ENCODE measurements at regions not wholly inside any gene's neighbourhood (a gene's known extent, or its start where the extent isn't known, plus 50 kb on each side); places are given as distances from the start of the nearest gene placed in this dataset.

DNA sequence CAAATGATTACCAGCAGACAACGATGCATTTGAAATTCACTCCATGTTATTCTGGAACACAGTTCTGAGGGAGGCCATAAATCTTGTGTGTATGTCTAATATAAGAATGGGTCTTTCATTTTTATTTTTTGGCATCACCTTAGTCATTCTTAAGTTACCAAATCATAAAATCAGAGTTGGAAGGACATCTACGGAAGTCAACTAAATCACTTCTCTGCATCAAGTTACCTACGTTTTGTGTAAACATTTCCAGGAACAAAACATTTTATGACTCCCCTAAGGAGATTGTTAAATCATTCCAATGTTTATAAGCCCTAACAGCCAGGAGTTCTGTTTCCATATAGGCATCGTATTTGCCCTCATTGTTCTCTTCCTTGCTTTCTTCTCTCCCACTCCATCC lies 378.2 kb downstream of the FAM170A start:
- DNase-seq (ENCODE audit: low read depth): no peak

DNA sequence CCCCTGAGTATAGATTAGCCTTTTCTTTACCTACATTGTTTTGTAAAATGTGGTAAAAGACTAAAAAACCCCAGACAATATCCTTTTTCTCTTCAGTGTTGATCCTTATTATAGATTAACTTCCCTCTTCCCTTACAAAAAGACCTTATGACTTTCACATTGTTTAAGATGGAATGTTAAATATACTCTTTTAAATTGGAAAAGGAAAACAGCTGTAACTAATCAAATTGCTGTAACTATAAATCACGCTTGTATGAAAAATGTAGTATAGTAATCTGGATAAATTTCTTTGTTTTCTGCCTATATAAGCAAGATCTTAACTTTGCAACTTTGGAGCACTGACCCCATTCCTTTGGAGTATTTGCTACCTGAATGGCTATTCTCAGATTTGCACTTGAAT lies 383.1 kb downstream of the FAM170A start:
- no peak for DNase-seq (ENCODE audit: low read depth)

DNA sequence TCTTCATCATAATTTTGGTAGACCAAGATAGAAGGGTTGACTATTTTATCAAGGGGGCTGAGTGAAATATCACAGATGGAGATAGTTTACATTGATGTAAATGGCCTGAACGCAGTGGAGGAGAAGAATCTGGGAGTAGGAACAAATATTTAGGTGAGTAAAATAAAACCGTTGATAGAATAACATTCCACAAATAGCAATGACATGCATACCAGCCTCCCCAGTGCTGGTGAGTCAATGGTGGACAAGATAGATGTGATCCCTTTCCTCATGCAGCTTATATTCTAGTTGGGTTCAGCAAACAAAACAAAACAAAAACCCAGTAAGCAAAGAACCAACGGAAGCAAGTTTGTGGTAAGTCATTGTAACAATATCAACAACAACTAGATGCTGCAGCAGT lies 385.2 kb downstream of the FAM170A start:
- DNase-seq (ENCODE audit: low read depth): peak; percentile 27

DNA sequence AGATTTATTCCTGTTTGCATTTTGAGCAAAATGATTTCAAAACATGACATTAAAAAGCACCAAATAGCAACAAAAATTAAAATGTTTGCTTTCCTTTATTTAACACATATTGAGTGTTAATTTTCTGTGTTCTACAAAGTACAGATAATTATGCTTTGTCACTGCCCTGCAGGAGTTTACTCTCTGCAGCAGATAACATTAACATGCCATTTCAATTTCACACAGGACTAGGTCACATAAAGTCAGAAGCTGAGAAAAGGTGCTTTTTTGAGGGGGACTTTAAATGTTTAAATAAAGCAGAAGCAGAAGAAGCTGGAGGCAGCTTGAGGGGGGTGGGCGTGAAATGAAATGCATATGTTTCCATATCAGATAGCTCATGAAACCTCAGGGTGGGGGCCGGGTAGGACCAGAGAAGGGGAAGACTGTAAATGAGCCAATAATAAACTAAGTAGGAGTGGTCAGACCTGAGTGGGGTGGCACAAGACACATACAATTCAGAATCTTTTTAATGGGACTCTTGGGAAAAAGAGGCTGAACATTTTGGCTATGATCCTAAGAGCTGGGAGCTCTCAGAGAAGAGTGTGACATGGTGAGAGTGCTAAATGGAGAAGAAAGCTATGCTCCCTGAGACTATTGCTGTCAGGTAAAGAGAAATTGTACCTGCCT lies 387.5 kb downstream of the FAM170A start:
- DNase-seq (ENCODE audit: low read depth): no peak

DNA sequence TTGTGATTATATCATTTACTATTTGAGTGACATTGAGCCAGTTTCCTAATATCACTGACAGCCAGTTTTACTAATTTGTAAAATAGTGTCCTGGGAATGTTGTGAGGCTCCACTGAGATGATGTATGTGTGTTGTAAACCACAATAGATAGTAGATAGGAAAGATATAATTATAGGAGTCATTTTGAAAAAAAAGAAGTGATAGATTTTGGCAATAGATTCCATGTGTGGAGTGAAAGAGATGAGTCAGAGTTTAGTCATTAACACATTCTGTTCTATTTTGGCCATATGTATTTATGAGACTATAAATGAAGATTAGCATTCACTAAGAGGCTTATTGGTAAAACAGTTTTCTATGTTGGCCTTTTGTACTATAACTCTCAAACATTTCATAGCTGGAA lies 388.2 kb downstream of the FAM170A start:
- peak; percentile 55 for DNase-seq (ENCODE audit: low read depth)

DNA sequence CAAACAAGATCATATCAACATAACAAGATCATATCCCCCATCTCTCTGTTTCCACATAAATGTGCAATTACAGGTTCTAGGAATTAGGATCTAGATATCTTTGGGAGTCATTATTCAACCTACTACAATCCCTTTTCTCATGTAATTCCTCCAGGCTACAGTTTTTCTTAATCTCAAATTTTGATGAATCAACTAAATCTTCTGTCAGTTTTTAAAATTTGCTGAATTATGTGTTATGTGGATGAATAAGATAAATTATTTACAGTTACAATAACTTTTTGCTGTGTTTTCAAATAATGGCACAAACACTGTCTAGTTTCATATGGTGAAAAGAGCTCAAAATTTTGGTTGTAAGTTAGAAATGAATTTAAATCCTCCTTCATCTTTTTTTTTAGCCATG lies 405.8 kb downstream of the FAM170A start:
- DNase-seq (ENCODE audit: low read depth): no peak

DNA sequence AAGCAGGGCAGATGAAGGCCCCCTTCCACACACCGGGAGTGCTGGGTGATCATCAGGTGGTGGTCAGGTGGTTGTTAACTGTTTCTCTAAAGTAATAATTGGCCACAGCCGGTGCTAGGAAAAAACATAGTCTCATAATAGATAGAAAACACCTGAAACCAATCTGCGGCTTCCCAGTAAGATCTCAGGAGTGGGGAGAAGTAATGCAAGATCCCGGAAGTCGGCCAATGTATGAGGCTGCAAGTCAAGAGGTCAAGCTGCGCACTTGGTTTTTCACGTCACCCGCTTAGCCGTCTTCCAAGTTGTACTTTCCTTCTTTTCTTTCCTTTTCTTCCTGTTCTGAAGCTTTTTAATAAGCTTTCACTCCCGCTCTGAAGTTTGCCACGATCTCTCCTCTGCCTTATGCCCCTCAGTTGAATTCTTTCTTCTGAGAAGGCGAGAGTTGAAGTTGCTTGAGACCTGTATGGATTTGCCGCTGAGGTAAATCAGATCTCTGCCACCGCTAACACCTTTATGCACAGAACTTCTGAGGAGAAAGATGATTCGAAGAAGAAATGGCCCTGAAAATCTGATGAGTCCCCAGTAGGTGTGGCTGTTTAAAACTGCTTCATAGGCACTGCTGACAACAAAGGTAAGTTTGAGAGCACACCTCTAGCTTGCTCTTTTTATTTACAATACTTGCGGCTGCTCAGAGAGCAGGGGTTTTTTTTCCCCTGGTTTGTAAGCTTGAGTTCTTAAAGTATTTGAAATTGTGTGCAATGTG lies 406.6 kb downstream of the FAM170A start:
- DNase-seq (ENCODE audit: low read depth): no peak

DNA sequence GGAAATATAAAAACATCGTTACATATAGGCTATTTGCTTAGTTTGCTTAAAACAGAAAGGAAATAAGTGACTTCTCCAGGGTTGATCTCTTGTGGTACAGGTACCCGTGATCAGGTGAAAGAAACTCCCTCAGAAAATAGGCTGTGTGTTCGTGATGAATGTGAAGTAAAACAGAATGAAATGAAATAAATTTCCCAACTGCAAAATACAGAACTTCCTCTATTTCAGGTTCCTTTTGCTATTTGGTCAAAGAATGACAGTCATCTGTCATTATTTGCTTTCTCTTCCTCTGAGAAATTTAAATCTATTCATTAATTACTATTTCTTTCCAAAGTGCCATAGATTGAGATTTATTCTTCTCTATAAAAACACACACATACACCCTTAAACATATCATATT lies 408.1 kb downstream of the FAM170A start:
- no peak for DNase-seq (ENCODE audit: low read depth)

DNA sequence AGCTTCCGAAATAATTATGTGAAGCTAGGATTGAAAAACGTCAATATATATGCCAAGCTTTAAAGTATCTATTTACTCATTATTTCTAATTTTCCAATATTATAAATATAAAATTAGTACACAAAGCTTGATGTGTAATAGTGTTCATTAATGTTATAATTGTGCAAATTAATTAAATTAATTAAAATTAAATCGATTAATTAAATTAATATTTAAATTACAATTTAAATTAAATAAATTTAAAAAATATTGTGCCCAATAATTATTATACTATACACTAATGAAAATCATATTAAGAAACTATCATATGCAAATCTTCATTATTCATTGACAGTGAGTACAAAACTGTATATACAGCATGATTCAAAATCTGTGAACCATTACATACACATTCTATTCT lies 409.8 kb downstream of the FAM170A start:
- no peak for DNase-seq (ENCODE audit: low read depth)

DNA sequence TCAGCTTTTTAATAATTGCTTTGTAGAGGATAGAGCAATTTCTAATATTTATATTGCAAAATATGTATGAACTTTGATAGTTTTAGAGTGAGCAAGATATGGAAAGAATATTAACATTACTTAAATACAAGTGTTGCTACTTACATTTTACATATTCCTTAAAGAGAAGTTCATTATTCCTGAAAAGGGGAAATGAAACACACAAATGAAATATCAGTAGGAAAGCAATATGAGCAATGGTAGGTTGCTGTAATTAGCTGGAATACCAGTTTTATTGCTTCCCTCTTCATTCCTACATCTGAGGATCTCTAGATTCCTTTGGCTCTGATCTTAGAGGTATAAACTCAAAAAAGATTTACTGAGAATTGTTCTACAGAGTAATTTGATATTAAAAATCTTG lies 414.1 kb downstream of the FAM170A start:
- DNase-seq (ENCODE audit: low read depth): no peak

DNA sequence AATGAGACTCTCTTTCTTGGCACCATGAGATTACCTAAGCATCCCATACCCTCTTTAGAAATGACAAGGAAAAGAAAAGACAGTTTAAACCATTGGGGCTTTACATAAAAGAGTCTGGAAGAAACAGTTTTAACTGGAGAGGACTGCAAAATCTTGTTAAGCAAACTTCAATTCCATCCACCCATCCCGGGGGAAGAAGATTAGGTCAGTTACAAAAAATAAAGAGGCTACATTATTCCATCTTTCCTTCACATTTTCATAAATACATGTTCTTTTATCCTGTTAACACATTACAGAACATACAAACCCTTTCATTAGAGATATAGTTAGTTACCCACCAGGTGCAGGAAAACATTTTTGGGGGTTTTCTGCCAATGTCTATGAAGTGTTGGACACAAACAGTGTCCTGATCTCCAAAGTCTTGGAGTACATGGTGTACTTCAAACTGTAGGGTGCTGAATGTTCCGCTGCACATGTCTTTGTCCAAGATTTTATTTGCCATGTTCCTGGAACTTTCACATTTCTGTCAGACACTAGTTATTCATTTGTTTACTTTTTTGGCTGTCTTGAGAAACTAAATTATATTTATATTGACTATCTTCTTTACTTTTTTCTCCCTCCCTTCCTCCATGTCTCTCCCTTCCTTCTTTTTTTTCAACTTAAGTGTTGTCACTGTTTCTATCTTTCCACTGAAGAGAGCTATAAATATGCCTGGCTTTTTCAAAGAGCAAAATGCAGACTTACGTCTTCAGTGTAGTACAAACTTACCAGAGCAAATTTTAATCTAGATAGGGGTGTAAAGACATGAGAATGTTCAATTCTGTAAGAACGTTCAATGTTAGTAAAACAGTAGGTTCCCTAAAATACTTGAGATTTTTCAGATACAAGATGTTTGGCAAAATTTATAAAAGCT lies 410.9 kb upstream of the PRR16 start:
- DNase-seq (ENCODE audit: low read depth): no peak

DNA sequence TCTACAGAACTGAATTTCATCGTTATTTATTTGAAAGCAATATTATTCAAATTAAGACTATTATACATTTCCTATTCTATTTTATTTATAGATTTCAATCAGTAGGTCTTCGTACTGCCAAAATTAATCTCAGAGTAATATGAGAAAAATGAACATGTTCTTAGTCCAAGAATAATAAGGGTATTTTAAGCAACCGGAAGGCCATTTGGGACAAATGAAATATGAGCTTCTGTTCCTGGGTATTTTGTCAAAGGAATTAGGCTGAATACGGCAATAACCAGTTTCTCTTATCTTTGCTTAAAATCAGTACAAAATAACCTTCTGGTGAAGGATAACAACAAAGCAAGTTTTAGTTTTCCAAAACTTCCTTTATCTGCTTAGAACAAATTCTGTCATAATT lies 410.3 kb upstream of the PRR16 start:
- DNase-seq (ENCODE audit: low read depth): peak; percentile 9

DNA sequence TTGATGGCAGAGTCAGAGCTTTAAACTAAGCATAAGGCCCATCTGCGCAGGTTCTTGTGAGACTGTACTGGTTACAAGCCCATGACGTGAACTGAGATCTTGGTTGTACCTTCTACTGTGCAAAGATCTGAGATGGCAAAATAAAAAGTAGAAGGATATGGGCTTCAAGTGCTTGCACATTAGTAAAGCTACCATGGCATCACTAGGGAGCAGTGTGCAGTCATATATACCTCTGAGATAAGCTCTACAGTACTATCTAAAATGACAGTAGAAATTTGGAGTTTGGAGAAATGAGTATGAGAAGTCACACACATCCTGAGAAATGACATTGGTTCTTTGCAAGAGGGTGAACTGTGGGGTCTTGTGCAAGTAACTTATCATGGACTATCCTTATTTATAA lies 408.2 kb upstream of the PRR16 start:
- DNase-seq (ENCODE audit: low read depth): peak; percentile 73

DNA sequence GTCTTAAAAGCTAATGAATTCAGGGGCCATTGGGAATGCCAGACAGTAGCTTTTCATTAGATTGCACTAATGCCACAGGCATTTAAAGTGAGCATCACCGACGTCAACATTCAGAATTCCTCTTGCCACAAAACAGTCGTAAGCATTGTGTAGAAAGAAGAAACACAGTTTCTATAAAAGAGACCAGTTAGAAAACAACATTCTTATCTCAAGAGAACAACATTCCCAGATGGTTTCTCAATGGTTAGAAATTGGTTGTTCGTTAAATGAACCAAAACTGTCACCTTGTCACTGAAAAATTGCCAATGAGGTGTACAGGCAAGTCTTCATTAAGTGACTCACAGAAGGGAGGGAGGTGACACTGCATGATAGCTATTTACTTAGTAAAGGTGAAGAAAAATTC lies 401.6 kb upstream of the PRR16 start:
- DNase-seq (ENCODE audit: low read depth): peak; percentile 82

DNA sequence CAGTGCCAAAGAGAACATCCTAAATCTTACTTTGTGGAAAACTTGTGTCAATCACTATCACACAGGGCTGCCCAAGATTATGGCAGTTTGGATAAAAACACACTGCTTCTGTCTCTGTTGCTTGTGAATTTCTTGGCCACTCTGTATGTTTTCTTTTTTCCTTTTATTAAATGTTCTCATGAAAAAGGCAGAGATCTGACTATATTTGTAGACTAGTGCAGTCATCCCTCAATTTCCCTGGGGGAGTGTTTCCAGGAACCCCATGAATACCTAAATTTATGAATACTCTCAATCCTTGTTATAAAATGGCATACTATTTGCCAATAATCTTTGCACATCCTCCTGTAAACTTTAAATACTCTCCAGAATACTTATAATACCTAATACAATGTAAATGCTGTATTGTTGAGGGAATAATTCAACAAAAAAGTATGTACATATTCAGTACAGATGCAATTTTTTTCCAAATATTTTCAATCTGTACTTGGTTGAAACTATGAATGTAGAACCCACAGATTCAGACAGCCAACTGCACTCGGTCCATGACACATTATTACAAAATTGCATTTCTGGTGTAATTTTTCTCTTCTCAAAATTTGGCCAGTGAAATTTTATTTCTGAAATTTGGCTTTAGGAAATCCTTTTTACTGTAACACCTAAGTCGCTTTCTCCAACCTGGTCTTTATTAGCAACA lies 391.9 kb upstream of the PRR16 start:
- DNase-seq (ENCODE audit: low read depth): no peak

DNA sequence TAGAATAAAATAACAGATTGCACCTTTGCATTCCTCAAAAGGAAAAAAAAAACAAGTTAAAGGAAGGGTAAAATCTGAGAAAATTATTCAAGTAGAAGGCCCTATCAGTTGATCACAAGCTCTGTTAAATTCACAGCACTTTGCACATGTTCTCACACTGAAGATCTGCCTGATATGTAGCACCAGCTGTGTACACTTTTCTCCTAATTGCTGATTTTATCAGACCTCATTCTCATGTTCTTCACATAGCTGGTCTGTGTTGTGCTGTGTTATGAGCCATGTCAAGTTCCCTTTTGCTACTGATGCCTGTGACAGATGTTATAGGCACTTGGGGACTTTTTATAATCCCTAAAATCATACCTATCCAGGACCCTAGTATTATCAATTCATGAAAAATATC lies 390.4 kb upstream of the PRR16 start:
- no peak for DNase-seq (ENCODE audit: low read depth)

DNA sequence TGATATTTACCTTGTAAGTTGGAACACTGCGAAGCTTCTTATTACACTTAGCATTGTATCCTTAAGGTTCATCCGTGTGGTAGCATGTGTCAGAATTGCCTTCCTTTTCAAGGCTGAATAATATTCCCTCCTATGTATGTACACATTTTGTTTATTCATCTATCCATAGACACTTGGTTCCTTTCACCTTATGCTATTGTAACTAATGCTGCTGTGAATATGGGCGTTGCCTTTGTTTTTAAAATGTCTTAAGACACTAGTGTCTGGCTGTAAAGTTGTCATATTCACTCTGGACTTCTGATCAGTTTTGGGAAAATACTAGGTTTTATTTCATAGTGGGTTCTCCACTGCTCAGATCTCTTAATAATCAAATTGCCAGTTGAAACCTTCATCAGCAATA lies 383.3 kb upstream of the PRR16 start:
- DNase-seq (ENCODE audit: low read depth): no peak

DNA sequence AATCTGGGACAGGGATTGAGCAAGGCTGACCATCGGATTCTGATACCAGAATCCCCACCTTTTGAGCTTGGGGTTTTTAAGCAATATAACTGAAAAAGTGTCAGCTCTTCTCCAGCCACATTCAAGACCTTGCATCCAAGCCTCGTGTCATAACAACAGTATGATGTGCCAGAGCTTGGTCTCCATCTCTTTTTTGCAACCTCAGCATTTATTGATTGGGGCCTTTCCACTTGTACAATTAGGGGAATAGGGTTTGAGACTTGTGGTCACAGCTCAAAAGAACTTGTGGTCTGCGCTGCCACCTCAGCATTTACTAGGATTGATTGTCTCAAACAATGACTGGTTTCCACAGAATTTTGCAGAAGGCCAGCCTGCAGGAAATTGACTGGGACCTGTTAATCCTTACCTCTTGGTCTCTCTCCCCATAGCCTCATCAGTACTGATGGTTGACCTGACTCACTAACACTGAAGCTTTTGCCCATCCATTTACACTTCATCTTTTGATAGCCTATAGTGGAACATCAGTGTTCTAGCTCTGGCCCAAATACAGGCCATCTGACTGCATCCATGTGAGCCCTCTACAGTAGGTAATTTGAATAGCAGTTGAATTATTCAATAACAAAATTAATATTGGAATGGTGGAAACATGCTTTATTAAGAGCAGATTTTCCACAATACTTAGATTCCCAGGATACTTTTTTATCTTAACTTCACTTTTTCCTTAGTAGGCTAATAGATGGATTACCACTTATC lies 381.6 kb upstream of the PRR16 start:
- DNase-seq (ENCODE audit: low read depth): no peak

DNA sequence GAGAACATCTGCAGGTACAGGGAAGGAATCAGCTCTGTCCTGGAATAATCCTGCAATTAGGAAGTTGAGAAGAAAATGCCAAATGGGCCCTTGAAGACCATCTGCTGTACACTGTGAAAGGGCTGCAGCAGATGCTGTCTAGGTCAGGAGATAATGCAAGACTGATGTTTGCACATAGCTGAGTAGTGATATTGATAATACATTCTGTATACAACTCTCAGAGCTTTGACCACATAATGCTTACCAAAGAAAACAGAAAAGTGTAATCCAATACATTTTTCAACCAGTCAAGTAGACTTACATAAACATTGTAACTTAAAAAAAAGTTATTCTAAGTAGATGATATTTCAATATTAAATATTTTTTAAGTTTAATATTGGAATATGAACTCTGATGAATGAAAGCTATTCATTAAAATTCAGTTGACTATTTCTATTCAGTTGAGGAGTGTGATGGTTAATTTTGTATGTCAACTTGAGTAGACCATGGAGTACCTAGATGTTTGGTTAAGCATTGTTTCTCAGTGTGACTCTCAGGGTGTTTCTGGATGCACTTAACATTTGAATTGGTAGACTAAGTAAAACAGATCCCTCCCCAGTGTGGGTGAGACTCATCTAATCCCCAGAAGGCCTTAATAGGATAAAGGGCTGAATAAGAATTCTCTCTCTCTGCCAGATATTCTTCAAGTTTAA lies 380.1 kb upstream of the PRR16 start:
- DNase-seq (ENCODE audit: low read depth): no peak

DNA sequence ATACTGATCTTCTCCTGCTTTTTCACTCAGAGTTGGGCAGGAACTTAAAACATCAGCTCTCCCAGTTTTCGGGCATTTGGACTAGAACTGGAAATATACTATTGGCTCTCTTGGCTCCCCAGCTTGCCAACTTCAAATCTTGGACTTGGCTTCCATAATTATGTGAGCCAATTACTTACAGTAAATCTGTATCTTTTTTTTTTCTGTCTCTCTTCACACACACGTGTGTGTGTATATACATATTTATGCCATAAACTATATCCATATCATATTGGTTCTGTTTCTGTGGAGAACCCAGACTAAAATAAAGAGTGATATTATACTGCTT lies 379.6 kb upstream of the PRR16 start:
- no peak for DNase-seq (ENCODE audit: low read depth)

DNA sequence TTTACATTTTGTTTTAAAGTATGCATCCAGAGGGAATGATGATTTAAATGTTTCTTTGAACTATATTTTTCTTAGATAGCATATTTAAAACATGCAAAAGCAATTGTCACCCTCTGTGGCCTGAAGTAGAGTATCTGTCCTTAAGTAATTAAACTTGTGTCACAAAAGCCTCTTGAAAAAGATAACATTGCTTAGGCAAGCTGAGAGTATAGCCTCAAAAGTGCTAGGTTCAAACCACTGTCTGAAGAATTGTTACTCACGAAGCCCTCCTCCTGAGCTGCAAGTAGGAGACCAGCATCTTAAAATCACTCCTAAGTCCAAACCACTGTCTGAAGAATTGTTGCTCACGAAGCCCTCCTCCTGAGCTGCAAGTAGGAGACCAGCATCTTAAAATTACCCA lies 378.0 kb upstream of the PRR16 start:
- DNase-seq (ENCODE audit: low read depth): no peak
